NCI-H2196 (cell line): ENCODE measurements at regions not wholly inside any gene's neighbourhood (a gene's known extent, or its start where the extent isn't known, plus 50 kb on each side); places are given as distances from the start of the nearest gene placed in this dataset.

Source experiments
- DNase-seq: peaks from one replicate; lab custom pipeline; 2025; ENCODE audit not compliant: unreplicated experiment; lab: John Stamatoyannopoulos, UW

DNA sequence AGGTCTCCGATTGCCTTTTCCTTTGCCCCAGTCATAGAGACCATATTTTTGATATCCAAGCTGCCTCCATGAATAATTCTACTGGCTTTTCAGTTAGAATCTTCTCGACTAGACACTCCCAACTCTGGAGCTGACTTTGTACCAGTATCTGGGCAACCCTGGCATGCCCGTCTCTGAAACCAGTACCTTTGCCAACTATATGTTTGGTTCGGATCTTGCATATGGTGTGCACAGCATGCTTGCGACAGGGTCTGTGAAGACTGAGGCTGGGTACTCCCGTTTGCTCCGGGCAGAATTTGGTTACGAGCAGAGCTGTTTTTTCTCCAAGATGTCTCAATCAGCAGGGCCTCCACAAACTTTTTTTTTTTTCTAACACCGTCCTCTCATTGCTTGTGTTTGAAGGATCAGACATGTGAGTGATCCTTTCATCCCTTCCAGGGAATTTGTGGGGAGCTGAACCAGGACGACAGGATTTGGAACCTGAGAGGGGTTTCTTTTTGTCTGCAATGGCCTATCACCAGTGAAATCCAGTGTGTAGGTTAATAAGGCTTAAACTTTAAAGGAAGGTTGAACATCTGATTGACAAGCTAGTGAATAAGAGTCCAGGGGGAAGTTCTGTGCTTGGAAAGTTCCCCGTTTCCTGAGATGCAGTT lies 322.3 kb downstream of the MYCN start:
- DNase-seq, result no peak

DNA sequence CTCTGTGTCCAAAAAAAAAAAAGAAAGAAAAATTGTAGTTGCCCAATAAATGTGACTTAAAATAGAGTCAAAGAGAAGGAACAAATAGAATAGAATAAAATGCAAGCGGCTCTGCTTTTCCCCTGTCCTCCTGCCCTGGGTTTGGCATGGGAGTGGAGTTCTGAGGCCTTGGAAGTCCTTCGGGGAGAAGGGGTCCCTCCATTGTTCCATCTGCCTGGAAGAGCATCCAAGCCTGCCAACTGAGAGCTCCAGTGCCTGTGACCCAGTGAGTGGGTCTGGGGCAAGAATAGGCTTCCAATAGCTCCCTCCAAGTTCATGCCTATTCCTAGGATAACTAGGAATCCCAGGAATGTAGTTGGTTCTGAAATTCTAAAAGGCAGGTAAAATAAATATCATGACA lies 321.4 kb downstream of the MYCN start:
- DNase-seq, result no peak

DNA sequence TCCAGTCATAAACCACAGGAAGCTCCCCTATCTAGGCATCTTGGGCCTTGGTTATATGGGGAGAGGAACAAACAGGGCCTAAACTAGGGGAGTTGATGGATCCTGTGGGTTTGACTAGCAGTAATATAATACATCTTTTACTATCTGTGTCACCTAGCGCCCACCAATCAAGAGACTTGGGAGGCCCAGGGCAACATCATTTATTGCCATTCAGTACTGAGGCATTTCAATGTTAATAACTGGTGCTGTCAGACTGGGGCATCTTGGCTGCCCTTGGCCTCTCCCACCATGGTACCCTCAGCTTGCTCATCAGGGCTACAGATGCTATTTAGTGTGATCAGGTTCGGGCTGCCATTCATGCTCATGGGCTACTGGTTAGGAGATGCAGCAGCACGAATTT lies 320.7 kb downstream of the MYCN start:
- DNase-seq, result no peak

DNA sequence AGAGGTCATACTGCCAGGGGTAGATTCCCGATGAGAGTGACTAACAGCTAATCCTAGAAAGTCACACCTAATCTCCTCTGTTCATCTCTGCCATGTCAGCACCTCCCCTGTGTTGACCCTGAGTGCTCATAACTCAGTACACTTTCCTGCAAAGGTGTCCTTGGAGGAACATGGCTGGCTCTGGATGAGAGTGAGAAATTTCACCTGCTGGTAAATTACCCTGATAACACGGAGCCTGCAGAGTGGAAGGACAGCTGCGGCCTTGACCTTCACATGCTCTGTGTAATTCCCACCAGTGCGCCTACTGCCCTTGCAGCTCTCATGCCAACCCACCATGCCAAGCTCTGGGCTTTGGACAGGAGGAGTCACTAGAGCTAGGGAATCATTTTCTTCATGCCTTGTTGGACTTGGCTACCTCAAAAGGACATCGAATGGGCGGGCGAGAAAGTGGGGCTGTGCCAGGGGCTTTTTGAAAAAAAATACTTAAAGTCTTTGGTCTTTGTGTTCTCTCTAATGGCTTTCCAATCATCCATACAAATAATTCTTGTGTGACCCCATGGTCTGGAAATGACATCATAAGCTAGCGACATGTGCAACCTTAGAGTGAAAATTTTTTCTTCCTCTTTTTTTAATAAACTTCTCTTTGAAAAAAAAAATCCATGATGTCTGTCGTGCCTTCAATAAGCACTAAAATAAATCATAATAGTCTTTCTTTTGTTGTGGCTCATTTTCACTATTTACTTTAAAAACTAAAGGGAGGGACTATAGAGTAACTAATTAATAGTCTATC lies 319.9 kb downstream of the MYCN start:
- no peak for DNase-seq

DNA sequence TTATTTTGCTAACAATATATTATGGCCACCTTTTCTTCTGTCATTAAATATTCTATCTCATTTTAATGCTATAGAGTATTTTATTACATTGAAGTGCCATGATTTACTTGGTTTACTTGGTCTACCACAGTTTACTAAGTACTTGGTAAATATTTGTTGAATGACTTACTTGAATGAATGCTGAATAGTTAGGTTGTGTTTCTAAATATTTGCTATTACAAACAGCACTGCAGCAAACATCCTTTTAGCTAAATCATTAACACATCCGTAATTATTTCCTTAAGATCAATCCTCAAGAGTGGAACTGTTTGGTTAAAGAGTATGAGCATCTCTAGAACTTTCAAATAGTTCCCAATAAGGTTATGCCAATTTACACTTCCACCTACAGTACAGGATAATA lies 318.7 kb downstream of the MYCN start:
- DNase-seq, result no peak

DNA sequence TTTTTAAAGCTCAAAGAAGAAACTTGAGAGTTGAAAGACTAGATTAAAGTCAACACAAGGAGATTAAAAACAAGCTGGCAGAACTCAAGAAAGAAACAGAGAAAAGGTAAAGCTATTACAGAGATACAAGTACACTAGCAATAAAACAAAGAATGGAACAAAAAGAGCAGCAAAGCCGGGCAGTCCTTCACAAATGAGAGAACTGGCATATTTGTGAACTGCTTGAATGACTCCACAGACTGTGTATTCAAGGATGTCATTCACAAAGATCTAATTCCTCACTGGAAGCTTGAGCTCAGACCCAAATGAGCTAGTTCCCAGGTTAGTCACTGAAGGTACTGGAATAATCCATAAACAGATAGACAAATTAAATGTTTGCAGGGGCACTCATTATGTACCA lies 318.0 kb downstream of the MYCN start:
- no peak for DNase-seq

DNA sequence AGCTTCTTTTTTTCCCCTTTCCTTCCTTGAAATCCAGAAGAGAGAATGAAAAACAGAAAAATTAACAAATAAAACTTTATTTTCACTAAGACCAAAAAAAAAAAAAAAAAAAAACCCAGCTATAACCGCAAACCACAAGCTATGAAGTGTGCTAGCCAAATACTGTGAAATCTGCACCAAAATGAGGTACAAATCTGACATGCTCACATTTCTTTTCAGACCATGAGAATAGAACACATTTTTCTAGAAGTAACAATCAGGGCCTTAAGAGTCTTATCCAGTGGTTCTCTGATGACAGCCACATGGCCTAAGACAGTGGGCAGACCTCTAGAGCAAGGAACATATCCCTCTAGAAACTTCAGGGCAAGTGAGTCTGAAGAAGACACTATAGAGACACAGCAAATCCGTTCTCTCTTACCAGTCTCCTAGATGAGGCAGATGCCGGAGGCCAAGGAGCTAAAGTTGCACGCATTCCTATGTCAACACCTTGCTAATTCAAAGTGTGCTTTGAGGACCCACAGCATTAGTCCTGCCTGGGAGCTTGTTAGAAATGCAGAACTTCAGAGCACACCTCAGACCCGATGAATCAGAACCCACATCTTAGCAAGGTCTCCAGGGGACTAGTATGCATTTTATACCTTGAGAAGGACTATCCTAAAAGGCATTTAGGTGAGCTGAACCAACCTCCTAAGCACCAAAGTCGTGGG lies 317.1 kb downstream of the MYCN start:
- no peak for DNase-seq

DNA sequence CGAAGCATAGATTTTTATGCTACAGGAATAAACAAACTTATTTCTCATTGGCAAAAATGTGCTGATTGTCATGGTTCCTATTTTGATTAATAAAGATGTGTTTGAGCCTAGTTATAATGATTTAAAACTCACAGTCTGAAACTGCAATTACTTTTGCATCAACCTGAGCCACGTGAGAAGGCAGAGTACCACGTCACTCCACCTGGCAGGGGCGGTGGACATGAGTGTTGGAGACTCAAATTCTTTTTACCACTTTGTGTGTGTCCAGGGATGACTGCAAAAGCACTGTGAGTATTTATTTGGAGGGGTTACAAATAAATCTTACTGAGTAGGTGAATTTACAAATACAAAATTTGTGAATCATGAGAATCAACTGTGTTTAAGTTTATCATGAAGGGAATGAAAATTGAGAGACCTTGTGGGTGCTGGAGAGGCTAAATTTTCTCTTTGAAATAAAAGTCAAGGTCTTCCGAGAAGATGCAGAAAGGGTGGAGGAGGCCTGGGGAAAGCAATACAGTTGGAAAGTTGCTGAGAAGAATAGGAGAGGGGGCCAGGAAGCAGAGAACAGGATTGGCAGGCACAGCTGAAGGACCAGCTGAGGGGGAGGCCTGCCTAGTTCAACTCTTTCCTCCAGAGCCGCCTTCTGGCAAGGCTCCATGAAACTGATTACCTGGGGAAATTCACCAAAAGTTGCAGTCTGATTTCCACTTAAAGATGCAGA lies 316.4 kb downstream of the MYCN start:
- DNase-seq, result no peak

DNA sequence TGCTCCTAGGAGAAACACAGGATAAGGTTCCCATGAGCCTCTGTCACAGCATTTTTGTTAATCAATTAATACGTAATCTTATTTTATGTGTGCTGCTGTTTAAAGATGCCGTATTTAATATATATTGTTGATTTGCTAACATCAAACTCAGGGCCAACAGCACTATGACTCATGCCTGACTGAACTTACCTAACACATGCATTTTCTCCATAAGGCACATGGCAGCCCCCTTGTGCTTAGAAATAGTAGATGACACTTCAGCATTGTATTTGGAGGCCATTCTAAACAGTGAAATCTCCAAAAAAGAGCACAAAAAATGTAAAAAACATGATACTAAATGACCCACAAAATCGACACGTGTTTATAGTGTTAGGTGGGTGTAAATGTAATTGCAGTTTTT lies 314.8 kb downstream of the MYCN start:
- DNase-seq, result no peak

DNA sequence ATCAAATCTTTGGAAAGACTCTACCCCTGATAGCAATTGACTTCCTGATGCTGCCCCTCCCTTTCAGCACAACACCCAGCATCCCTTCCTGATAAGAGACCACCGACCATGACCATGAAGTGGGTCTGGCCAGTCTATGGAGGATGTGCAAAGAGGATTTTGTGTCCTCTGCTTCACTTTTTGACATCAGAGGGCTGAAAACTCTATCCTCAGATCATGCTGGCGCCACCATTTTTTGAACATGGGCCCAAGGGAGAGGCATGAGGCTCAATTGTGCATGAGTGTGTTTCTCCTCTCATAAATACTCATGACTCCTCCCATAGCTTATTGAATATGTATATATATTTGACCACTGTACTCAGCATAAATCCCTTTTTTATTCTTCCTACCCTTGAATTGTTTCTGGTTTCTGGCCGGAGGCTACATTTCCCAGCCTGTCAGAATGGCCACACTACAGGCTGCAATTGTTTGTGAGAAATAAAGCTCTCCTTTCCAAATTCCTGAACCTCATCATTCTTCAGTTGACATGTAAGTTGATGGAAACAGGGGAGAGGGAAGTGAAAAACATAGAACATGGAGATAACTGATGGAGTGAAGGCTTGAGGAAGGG lies 314.1 kb downstream of the MYCN start:
- DNase-seq, result no peak

DNA sequence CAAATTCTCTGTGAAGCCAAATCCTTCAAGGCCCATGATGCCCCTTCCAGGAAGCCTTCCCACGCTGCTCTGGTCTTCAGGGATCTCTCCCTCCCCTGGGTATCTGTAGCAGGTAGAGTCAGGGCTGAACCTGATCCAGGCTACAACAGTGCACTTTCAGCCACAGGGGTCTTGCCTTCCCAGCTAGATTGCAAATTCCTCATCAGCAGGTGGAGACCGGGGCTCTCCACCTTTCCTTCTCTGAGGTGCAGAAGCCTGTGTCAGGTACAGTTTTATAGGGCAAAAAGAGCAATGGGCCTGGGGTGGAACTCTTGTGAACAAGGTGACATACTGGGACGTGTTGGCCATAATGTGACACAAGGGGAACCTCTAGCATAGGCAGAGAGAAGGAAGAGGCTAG lies 312.9 kb downstream of the MYCN start:
- DNase-seq, result no peak

DNA sequence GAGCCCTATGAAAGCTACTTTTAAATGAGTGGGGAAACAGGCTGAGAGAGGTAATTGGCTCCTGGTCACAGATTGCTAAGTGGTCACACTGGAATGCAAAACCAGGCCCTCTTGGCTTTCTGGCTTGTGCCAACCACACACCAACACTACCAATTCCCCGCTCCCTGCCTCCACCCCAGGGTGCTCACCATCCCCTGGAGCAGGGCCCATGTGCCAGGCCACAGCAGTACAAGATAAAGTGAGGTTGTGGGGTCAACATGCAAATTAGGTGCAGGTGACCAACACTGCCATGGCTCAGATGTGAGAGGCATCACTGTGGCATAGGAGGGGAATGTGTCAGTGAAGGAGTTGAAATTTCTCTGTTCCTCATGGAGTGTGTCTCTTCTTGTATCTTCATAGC lies 312.5 kb downstream of the MYCN start:
- DNase-seq, result no peak

DNA sequence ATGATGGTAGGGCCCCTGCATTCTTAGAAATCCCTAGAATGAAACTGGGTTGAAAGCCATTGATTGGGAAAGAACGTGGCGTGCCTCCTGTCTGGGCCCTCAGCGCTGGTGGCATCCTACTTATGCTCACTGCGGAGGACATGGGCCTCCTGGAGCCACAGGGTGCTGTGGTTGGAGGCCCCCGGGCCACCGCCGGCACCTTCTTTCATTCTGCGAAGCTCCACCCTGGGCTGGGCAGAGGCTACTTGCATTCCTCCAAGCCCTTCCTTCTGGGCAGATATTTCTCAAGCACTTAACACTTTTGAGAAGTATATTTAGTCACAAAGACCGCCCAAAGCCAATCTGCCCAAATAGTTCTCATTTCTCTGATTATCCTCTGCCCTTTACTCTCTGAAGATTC lies 311.9 kb downstream of the MYCN start:
- DNase-seq, result no peak

DNA sequence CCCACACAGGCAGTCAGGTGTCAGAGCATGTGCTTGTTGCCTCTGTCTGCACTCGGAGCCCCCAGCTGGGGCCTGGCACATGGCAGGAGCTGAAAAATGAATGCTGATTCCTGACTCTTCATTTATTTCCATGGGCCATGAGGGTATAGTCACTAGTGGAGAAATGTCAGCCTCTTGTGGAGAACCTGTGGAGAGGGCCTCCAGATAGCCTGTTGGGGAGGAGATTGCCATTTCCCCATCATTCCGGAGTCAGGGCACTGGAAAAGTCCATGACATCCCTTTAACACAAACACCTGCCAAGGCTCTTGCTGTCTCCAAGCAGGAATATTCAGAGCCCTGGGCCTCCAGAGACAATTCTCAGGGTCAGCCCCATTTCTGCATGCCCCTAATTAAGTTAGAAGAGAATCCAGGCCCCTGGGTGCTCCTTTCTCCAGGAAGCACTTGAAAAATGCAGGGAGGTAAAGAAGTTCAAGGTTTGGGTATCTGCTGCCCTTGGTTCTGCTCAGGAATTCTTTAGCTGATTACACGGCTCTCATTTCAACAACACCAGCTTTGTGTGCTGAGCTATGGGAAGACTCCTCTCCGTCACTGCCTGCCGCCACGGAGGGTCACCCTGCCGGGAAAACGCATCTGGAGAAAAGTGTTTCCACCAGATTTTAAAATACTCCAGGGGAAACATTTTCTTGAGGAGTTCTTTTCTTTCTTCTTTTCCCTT lies 311.3 kb downstream of the MYCN start:
- no peak for DNase-seq

DNA sequence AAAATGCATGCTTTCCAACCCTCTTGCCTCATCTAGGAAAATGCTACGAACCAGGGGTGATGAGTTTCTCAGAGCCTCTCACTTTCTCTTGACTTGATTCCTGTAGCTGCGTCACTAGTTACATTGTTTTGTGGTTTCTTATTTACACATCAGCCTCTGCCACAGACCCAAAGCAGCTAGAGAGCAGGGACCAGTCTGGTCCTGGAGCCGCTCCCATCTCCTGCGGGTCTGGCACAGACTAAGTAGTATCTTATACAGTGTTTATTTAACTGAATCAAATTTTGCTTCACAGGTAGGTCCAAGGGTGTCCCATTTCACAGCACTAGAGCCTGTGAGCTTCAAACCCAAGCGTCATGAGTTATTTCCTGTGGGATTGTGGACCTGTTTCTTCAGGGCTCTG lies 310.5 kb downstream of the MYCN start:
- no peak for DNase-seq

DNA sequence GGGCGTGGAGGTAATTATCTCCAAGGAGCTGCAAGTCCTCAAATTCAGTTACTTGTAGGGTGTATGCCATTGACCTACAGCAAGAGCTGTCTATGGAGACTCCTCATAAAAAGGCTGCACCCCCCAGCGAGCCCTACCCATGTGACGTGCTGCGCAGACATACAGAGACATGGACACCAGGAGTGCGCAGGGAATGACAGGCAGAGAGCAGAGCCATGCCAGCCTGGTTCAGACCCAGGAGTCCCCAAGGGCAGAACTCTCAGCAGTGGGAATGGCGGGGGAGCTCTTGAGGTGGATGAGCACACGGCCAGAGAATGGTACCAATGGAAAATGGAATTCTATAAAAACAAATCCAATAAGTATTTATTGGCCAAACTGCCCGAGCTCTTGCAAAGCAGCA lies 310.1 kb downstream of the MYCN start:
- DNase-seq, result no peak

DNA sequence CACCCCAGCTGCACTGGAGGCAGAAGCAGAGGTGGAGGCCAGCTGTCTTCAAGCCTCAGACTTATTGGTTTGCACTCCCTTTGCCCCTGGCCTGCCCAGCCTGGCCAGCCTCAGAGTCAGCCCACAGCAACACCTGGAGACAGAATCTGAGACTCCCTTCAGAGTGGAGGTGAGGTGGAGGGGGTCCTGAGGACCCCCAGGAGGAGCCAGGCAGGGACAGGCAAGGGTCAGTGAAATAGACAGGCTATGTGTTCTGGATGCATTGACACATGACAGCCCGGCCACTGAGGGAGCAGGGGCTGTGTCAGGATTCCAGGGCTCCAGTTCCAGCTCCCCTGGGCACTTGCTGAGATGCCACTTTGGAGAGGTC lies 309.7 kb downstream of the MYCN start:
- DNase-seq, result no peak

DNA sequence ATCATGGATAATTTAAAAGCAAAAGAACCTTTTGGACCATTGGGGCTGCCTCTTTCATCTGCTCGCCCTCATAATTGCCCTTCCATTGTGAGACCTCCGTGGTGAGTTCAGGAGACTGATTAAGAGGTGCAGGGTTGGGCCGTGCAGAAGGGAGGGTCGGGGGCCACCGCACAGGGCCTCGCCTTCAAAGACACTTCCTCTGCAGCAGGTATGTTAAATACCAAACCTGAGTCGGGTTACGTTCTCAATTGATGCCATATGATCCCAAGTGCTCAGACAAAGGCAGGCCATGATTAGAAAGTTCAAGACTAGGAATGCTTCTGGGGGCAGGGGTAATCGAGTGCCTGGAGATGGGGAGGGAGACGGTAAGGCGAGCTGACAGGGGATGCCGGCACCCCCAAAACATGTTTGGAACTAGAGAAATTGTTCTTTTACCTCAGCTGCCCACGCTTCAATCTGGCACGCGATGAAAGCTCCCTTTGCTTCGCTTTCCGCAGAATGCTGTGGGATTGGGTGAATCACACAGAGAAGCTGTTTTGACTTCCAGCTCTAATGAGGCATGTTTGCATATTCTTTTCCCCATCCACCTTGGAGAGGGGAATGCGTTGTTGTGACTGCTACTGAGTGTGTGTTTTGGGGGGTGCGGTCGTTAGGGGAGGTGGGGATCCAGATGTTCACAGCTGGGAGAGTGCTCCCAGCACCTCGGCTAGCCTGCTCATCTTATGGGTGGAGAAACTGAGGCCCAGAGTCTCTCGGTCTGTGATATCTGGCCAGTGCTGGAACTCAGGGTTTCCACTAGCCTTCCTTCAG lies 309.1 kb downstream of the MYCN start:
- no peak for DNase-seq

DNA sequence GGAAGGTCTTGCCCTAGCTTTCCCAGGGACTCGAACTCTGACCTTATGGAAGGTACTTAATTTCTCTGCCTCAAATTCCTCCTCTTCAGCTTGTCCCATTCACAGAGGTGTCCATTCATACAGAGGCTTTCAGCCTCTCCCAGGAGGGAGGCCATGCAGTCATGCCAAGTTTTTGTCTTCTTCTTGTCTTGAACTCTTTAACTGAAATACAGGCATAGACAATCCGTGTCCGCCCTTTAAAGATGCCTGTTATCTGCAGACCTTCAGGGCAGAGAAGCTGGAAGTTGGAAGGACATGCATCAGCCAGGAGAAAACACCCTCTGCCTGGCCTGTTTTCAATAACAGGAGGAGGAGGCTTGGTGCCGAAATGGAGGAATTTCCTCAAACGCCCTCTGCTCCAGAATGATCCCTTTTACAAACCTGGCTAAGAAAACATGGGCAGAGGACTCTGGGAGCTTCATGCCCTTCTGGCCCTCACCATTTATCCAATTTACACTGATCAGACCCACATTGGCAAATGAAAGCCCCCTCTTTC lies 308.3 kb downstream of the MYCN start:
- no peak for DNase-seq
